ENCODE measurements at regions not wholly inside any gene's neighbourhood (a gene's known extent, or its start where the extent isn't known, plus 50 kb on each side); places are given as distances from the start of the nearest gene placed in this dataset.

DNA sequence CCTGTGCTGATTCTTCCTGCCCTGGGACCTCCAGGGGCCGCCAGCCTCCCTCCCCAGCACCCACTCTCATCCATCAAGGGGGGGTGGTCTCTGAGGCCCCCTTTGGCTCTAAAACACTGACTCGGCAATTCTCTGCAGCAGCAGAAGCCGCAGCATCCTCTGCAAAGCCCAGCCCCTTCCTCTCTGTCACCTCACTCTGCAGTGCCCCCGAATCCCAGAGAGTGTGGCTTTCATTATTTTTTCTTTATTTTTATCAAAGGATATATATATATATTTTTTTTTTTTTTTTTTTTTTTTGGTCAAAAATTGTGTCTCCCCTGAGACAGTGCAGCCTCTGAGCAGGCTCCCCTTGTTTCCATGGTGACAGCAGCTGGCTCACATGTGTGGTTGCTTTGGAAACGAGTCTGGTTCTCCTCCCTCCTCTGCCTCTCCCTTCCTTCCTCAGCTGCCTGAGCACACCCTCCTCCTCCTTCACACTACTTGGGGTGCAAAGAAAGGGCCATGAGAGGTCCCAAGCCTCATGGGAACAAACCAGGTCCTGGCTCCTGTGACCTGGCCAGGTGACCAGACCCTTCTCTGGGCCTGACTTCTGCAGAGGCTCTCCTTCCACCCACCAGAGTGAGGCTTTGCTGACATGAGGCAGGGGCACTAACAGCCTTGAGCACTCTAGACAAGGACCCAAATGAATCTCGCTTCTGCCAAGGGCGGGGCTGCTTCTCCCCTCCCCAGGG lies 100.5 kb downstream of the LRRC74A start:
- DNase-seq (ENCODE audit: low read depth), result no peak

DNA sequence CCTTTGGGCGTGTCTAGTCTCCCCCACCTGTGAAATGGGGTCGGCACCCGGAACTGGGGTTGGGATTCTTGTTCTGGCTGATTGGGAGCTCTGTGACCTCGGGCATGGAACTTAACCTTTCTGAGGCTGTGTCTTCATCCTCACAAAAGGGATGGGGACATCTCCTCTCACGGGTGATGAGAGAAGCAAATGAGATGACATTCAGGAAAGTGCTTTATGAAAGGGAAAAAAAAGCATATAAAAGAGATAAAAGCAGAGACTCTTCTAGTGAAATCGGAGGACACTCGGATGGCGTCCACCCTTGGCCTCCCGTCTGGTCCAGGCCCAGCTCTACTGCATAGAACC lies 98.9 kb downstream of the LRRC74A start:
- DNase-seq (ENCODE audit: low read depth), result no peak

DNA sequence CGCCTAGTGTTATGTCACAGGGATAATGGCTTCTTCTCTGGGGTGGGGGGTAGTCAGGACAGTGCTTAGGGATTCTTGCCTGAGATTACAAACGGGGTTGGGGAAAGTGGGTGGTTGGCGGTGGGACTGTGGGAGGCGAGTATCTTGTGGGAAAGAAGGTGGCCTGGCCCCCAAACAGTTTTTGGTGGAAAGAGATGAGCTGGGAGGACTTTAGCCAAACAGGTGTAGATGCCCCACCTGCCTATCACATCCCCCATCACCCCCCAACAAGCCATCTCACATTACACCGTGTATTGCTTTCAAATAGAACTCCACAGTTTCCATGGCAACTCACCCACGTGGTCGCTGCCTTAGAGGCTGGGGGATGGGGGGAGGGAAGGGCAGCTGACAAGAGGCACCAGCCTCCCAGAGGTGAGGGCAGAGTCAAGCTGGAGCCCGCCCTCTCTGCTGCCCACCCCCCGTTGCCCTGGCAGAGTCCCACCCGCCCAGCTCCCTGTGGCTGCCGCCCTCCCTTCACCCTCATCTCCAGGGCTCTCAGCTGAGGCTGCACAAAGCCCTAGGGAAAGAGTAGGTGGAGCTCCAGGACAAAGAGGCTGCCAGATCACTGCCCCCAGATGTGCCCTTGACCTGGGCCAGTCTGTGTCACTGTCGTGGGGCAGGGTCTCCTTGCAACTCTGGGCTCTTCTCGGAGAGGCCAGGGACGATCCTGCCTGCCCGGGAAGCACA lies 98.3 kb downstream of the LRRC74A start:
- peak; percentile 70 for DNase-seq (ENCODE audit: low read depth)

GRCh38 chr14:76923431-76924370 lies 97.5 kb downstream of the LRRC74A start:
- no peak for DNase-seq (ENCODE audit: low read depth)

- no peak for DNase-seq (ENCODE audit: low read depth)
These were observed 96.4 kb downstream of the LRRC74A start for GRCh38 chr14:76922584-76922983.

DNA sequence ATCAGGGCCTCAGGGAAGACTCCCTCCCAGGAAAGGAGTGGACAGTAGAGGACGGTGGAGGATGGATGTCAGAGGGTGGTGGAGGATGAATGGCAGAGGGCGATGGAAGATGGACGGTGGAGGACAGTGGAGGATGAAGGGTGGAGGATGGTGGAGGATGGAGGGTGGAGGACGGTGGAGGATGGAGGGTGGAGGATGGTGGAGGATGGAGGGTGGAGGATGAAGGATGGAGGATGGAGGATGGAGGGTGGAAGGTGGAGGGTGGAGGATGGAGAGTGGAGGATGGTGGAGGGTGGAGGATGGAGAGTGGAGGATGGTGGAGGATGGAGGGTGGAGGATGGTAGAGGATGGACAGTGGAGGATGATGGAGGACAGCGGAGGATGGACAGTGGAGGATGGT lies 95.9 kb downstream of the LRRC74A start:
- no peak for DNase-seq (ENCODE audit: low read depth)

DNA sequence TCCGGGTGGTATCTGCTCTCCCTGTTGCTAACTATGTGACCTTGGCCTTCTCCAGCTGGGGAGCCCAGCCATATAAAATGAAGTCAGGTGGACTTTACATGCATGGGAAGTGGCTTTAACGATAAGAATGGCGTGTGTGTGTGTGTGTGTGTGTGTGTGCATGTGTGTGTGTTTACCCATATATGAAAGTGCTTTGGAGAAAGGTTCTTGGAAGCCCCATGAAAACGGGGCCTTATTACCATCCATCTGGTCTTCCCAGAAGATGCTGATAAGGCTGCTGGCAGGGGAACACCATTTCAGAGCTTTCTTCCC lies 94.8 kb downstream of the LRRC74A start:
- no peak for DNase-seq (ENCODE audit: low read depth)

DNA sequence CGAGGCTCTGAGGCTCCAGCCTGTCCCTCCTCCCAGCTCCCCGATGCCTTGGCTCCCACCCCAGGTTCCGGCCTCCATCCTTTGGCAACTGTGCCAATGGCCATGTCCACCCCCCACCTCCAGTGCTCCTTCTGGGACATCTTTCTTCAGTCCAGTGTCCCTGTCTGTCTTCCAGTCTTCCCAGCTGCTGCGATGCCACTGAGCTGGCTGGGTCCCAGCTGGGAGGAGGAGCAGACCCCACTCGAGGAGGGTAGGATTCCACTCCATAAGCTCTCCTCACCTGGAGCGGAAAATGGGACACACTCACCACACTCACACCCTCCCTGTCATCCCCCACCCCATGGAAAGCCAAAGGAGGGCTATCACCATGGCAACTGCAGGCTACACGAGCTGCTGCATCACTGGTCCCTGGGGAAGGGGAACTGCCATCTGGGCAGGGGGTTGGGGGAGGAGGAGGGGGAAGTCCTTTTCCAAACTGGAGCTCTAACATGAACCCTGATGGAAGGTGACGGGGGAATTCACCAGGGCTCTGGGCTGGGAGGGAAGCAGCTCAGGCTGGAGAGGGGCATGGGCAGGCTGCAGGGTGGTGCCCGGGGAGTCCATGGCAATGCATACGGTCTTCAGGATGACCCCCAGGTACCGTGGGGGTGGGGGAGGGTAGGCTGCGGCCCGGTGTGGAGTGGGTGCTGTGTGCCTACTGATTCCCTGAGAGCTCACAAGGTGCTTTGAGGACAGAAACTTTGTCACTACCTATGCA lies 94.3 kb downstream of the LRRC74A start:
- DNase-seq (ENCODE audit: low read depth), result no peak

DNA sequence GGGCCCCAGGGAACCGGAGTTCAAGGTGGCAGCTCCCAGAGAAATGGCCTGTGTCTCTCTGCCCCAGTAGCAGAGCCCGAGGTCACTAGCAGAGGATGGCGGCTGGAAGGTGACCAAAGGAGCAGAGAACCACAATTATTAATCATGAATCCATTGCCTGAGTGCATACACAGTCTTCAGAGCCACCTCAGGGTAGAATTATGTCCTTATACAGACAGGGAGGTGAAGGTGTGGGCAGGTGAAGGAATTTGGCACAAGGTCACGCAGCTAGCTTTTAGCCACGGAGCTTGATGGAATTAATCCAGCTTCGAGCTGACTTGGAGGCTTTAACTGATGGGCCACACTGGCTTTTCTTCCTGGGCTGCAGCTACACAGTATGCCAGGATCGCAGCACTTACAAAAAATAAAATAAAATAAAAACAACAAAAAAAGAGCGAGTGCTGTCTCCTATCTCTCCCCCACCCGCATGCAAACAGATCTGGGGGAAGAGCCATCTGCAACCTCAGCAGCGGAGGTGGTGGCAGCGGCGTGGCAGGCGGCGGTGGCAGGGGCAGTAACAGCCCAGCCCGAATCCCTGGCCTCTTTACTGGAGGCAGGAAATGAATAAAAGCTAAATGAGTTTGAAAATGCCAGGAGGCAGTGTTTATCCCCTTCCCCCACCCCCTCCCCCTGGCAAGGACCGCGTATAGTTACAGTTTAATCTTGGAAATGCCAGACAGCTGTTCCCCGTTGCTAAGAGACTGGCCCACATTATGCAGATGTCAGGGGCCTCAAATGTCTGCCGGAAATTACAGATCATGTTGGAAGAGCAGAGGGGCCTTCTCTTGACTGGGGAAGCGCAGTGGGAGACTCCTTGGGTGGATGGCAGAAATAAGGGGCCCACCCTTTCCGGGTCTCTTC lies 93.5 kb downstream of the LRRC74A start:
- DNase-seq (ENCODE audit: low read depth), result peak; percentile 93
